KMS-11 (cell line): ENCODE measurements at regions not wholly inside any gene's neighbourhood (a gene's known extent, or its start where the extent isn't known, plus 50 kb on each side); places are given as distances from the start of the nearest gene placed in this dataset.

Experiments
- H2AFZ ChIP-seq: fragments of 200-600 bp; sonication (generic); 2 replicates; pipeline ENCODE4 v1.6.1; 2016; ENCODE audit warnings: antibody characterized with exemption, mixed run types, low read depth
- H3K27ac ChIP-seq: fragments of 200-600 bp; sonication (generic); 2 replicates; pipeline ENCODE4 v1.6.1; 2016; ENCODE audit warnings: mild to moderate bottlenecking, mixed run types
- H3K27me3 ChIP-seq: fragments of 200-600 bp; sonication (generic); 2 replicates; pipeline ENCODE4 v1.6.1; 2017; ENCODE audit warnings: mild to moderate bottlenecking, low read depth, mixed run types, moderate library complexity; ENCODE audit not compliant: insufficient read depth
- H3K36me3 ChIP-seq: fragments of 200-600 bp; sonication (generic); 2 replicates; pipeline ENCODE4 v1.6.1; 2017; ENCODE audit warnings: mild to moderate bottlenecking, mixed run types; ENCODE audit not compliant: insufficient read depth
- H3K4me1 ChIP-seq: fragments of 200-600 bp; sonication (generic); 2 replicates; pipeline ENCODE4 v1.6.1; 2016; ENCODE audit warnings: mild to moderate bottlenecking, low read depth, mixed run types; ENCODE audit not compliant: poor library complexity, severe bottlenecking
- H3K4me2 ChIP-seq: fragments of 200-600 bp; sonication (generic); 2 replicates; pipeline ENCODE4 v1.7.0; 2016; ENCODE audit warnings: mild to moderate bottlenecking, mixed run types
- H3K4me3 ChIP-seq: fragments of 200-600 bp; sonication (generic); IDR thresholded peaks from 2 replicates; pipeline ENCODE4 v1.6.1; 2017; ENCODE audit warnings: low read depth, low read length, mixed read lengths; ENCODE audit not compliant: insufficient read depth
- H3K79me2 ChIP-seq: fragments of 200-600 bp; sonication (generic); 2 replicates; pipeline ENCODE4 v1.6.1; 2016; ENCODE audit warnings: low read depth, mixed run types; ENCODE audit not compliant: insufficient read depth
- H3K9ac ChIP-seq: fragments of 200-600 bp; sonication (generic); 2 replicates; pipeline ENCODE4 v1.6.1; 2016; ENCODE audit warnings: mild to moderate bottlenecking, mixed run types
- H4K20me1 ChIP-seq: fragments of 200-600 bp; sonication (generic); 2 replicates; pipeline ENCODE4 v1.6.1; 2016; ENCODE audit warnings: mild to moderate bottlenecking, mixed run types; ENCODE audit not compliant: insufficient read depth
- CTCF ChIP-seq: fragments of 200-600 bp; sonication (generic); conservative IDR thresholded peaks from 2 replicates; pipeline ENCODE4 v1.6.1; 2017; ENCODE audit warnings: low read depth, mild to moderate bottlenecking, antibody characterized with exemption, low read length, moderate library complexity, mixed read lengths

- H3K4me1 ChIP-seq = no peaks in the 10 kb centered on the region
- no peak for TF ChIP-seq CTCF
- H4K20me1 ChIP-seq = no peaks in the 10 kb centered on the region
- no peaks in the 10 kb centered on the region for H3K36me3 ChIP-seq
- H3K9ac ChIP-seq = no peak overlapping the region
- H3K27me3 ChIP-seq = no peaks in the 10 kb centered on the region
- no peak overlapping the region for H3K27ac ChIP-seq
- no peak overlapping the region for H3K4me2 ChIP-seq
- H3K4me3 ChIP-seq = no peak overlapping the region
- no peak overlapping the region for H2AFZ ChIP-seq
- H3K79me2 ChIP-seq = no peaks in the 10 kb centered on the region
These were observed 1059.8 kb downstream of the UQCRFS1 start for GRCh38 chr19:28153123-28153522.

DNA sequence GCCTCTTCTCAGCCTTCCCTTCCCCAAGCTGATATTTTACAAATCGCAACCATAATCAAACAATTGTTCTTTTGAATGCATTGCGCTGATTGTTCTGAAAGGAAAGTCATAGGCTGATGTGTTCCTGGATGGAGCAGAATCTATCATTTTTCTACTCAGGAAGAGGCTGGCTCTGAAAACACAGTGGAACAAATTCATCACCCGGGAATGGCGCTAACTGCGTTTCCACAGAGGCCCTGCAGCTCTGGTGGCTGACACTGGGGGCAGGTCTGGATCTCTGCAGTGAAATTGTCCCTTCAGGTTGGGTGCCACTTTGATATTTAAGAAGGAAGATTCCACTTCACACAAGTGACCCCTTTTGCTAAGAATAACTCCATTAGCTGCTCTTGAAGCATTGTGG, 1060.8 kb downstream of the UQCRFS1 start:
- TF ChIP-seq CTCF = no peak
- Histone ChIP-seq H3K4me2 (no peak overlapping the region), H3K9ac (no peak overlapping the region), H4K20me1 (no peaks in the 10 kb centered on the region), H2AFZ (no peak overlapping the region), H3K4me3 (no peak overlapping the region), H3K27me3 (no peaks in the 10 kb centered on the region), H3K4me1 (no peaks in the 10 kb centered on the region), H3K79me2 (no peaks in the 10 kb centered on the region), H3K27ac (no peak overlapping the region), H3K36me3 (no peaks in the 10 kb centered on the region)

GRCh38 chr19:28150129-28150528, 1062.8 kb downstream of the UQCRFS1 start:
- no peak overlapping the region for H3K4me3 ChIP-seq
- H4K20me1 ChIP-seq = no peaks in the 10 kb centered on the region
- no peak overlapping the region for H3K4me2 ChIP-seq
- no peak overlapping the region for H2AFZ ChIP-seq
- no peak overlapping the region for H3K27ac ChIP-seq
- H3K4me1 ChIP-seq = no peaks in the 10 kb centered on the region
- H3K27me3 ChIP-seq = no peaks in the 10 kb centered on the region
- TF ChIP-seq CTCF = no peak
- no peaks in the 10 kb centered on the region for H3K36me3 ChIP-seq
- H3K79me2 ChIP-seq = no peaks in the 10 kb centered on the region
- H3K9ac ChIP-seq = no peak overlapping the region

- no peak overlapping the region for H3K4me3 ChIP-seq
- H2AFZ ChIP-seq = no peak overlapping the region
- H3K27ac ChIP-seq = no peak overlapping the region
- no peaks in the 10 kb centered on the region for H3K79me2 ChIP-seq
- H3K27me3 ChIP-seq = no peaks in the 10 kb centered on the region
- no peaks in the 10 kb centered on the region for H3K4me1 ChIP-seq
- H3K4me2 ChIP-seq = no peak overlapping the region
- H4K20me1 ChIP-seq = no peaks in the 10 kb centered on the region
- no peak overlapping the region for H3K9ac ChIP-seq
- H3K36me3 ChIP-seq = no peaks in the 10 kb centered on the region
- TF ChIP-seq CTCF = no peak
These were observed 1064.4 kb downstream of the UQCRFS1 start for GRCh38 chr19:28148554-28148953.

DNA sequence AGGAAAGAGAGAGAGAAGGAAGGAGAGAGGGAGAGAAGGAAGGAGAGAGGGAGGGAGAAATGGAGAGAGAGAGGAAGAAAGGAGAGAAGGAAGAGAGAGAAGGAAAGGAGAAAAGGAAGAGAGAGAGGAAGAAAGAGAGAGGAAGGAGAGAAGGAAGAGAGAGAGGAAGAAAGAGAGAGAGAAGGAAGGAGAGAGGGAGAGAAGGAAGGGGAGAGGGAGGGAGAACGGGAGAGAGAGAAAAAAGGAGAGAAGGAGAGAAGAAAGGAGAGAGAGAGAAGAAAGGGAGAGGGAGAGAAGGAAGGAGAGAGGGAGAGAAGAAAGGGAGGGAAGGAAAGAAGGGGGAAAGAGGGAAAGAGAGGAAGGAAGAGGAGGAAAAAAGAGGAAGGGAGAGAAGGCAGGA, 1070.7 kb downstream of the UQCRFS1 start:
- H4K20me1 ChIP-seq = no peaks in the 10 kb centered on the region
- no peak overlapping the region for H3K27ac ChIP-seq
- H2AFZ ChIP-seq = no peak overlapping the region
- H3K27me3 ChIP-seq = no peaks in the 10 kb centered on the region
- H3K36me3 ChIP-seq = no peaks in the 10 kb centered on the region
- no peak overlapping the region for H3K9ac ChIP-seq
- no peak overlapping the region for H3K4me3 ChIP-seq
- no peak for TF ChIP-seq CTCF
- H3K79me2 ChIP-seq = no peaks in the 10 kb centered on the region
- H3K4me1 ChIP-seq = no peaks in the 10 kb centered on the region
- H3K4me2 ChIP-seq = no peak overlapping the region
